HG03432 (cell line): ENCODE measurements at regions not wholly inside any gene's neighbourhood (a gene's known extent, or its start where the extent isn't known, plus 50 kb on each side); places are given as distances from the start of the nearest gene placed in this dataset.
A peak's percentile ranks its signal among the peaks of the same experiment; 100 is the strongest.

Experiments
- ATAC-seq: cut with Tn5 transposase; IDR thresholded peaks from one replicate; pipeline ENCODE4 v1.9.1; 2021; ENCODE audit warnings: mild to moderate bottlenecking, moderate library complexity; ENCODE audit not compliant: unreplicated experiment

GRCh38 chrX:40172401-40173142 lies 74.8 kb upstream of the BCOR start:
- no peak for ATAC-seq

- no peak for ATAC-seq
Measured at GRCh38 chrX:40171513-40172400, 74.0 kb upstream of the BCOR start.

- ATAC-seq = no peak
Measured at GRCh38 chrX:40170830-40171512, 73.2 kb upstream of the BCOR start.

- ATAC-seq = peak; percentile 63
Measured at GRCh38 chrX:40169193-40170101, 71.7 kb upstream of the BCOR start.

GRCh38 chrX:40168480-40169011 lies 70.8 kb upstream of the BCOR start:
- no peak for ATAC-seq

GRCh38 chrX:40167850-40168479 lies 70.2 kb upstream of the BCOR start:
- ATAC-seq = no peak

- ATAC-seq = no peak
Measured at GRCh38 chrX:40167233-40167849, 69.6 kb upstream of the BCOR start.

GRCh38 chrX:40166582-40166981 lies 68.8 kb upstream of the BCOR start:
- no peak for ATAC-seq

- ATAC-seq = no peak
Measured at GRCh38 chrX:40165861-40166260, 68.1 kb upstream of the BCOR start.

- ATAC-seq = no peak
Measured at GRCh38 chrX:40165206-40165605, 67.4 kb upstream of the BCOR start.

- no peak for ATAC-seq
Measured at GRCh38 chrX:40164751-40165150, 67.0 kb upstream of the BCOR start.

- ATAC-seq = peak; percentile 40
Measured at GRCh38 chrX:40158036-40158706, 60.4 kb upstream of the BCOR start.

- ATAC-seq = no peak
Measured at GRCh38 chrX:40157228-40158035, 59.7 kb upstream of the BCOR start.

GRCh38 chrX:40156470-40157227 lies 58.9 kb upstream of the BCOR start:
- no peak for ATAC-seq

- ATAC-seq = no peak
Measured at GRCh38 chrX:40155589-40156469, 58.1 kb upstream of the BCOR start.

- no peak for ATAC-seq
Measured at GRCh38 chrX:40154853-40155588, 57.3 kb upstream of the BCOR start.
